HCT116 (cell line): ENCODE measurements at regions not wholly inside any gene's neighbourhood (a gene's known extent, or its start where the extent isn't known, plus 50 kb on each side); places are given as distances from the start of the nearest gene placed in this dataset.

Source experiments
- ATAC-seq: fragments of 200-7000 bp; cut with Tn5 transposase; 2 replicates; pipeline ENCODE4 v1.9.1; 2020; ENCODE audit warnings: mild to moderate bottlenecking, moderate library complexity
- BruUV-seq: library from RNA; stranded (reverse); fragments of 400-500 nt; replicated peaks from 2 replicates; lab custom pipeline; 2021; lab: Mats Ljungman, UMichigan
- CTCF ChIA-PET: fragments of 300-600 bp; sonication (Branson Sonifier 250); formaldehyde crosslinking; loops from one replicate; lab custom pipeline; 2021; ENCODE audit warnings: antibody characterized with exemption; lab: Charles Lee
- POLR2A ChIA-PET: fragments of 300-600, 350-600 bp; sonication (Branson Sonifier 250); formaldehyde crosslinking; loops from one replicate; lab custom pipeline; 2021; ENCODE audit warnings: antibody characterized with exemption; lab: Charles Lee
- RAD21 ChIA-PET, 2 experiments: fragments of 300-600 bp; sonication (Branson Sonifier 250); formaldehyde crosslinking; loops; one replicate each; lab custom pipeline; 2023; ENCODE audit warnings: low total read pairs in 2 of 2; ENCODE audit not compliant: uncharacterized antibody in 2 of 2, unreplicated experiment in 2 of 2, low non-redundant PET in 1 of 2; lab: Charles Lee
- DNase-seq: peaks from one replicate; pipeline ENCODE4 v3.0.0-alpha.2; 2010; ENCODE audit warnings: low read depth, low spot score
- H2AFZ ChIP-seq: fragments of 200-600 bp; shearing (Covaris generic), sonication (generic); 2 replicates; pipeline ENCODE4 v1.6.1; 2017; ENCODE audit warnings: low read depth, mixed run types, mixed read lengths, antibody characterized with exemption, low read length; ENCODE audit not compliant: poor library complexity, severe bottlenecking
- H3K27ac ChIP-seq: 2 replicates; pipeline ENCODE4 v1.5.1; 2012; ENCODE audit warnings: low read depth, low read length
- H3K27me3 ChIP-seq: fragments of 200-600 bp; sonication (generic); 2 replicates; pipeline ENCODE4 v1.6.1; 2016; ENCODE audit warnings: mixed run types, low read length, mixed read lengths; ENCODE audit not compliant: insufficient read depth
- H3K36me3 ChIP-seq, 2 experiments: fragments of 200-500 bp in 1 of 2; fragments of 200-600 bp in 1 of 2; sonication (Bioruptor generic) in 1 of 2; sonication (generic) in 1 of 2; 2 replicates each; pipeline versions ENCODE4 v1.5.1 to v1.6.1; 2014 to 2016; ENCODE audit warnings: low read length in 2 of 2, inconsistent platforms in 1 of 2, mixed read lengths in 1 of 2, mixed run types in 1 of 2; ENCODE audit not compliant: insufficient read depth in 2 of 2, control insufficient read depth in 1 of 2
- H3K4me1 ChIP-seq, 2 experiments: fragments of 200-600 bp in 1 of 2; sonication (generic) in 1 of 2; 2 replicates each; pipeline versions ENCODE4 v1.5.1 to v1.6.1; 2012 to 2017; ENCODE audit warnings: low read length in 2 of 2, inconsistent platforms in 1 of 2, mild to moderate bottlenecking in 1 of 2, mixed read lengths in 1 of 2, mixed run types in 1 of 2, moderate library complexity in 1 of 2; ENCODE audit not compliant: insufficient read depth in 2 of 2, control insufficient read depth in 1 of 2
- H3K4me2 ChIP-seq: fragments of 200-600 bp; sonication (generic); 2 replicates; pipeline ENCODE4 v1.6.1; 2017; ENCODE audit warnings: mixed run types, low read length, mixed read lengths
- H3K4me3 ChIP-seq, 2 experiments: fragments of 200-600 bp in 1 of 2; sonication (generic) in 1 of 2; replicated peaks in 1 of 2; 2 replicates each; pipeline ENCODE4 v1.5.1; 2011 to 2016; ENCODE audit warnings: low read length in 2 of 2, control low read depth in 1 of 2, low read depth in 1 of 2, mild to moderate bottlenecking in 1 of 2, mixed read lengths in 1 of 2, mixed run types in 1 of 2
- H3K79me2 ChIP-seq: fragments of 200-600 bp; sonication (generic); 2 replicates; pipeline ENCODE4 v1.6.1; 2017; ENCODE audit warnings: mild to moderate bottlenecking, mixed run types, low read length, moderate library complexity, mixed read lengths; ENCODE audit not compliant: insufficient read depth
- H3K9ac ChIP-seq: fragments of 200-600 bp; sonication (generic); 2 replicates; pipeline ENCODE4 v1.6.1; 2016; ENCODE audit warnings: low read length, mixed read lengths
- H3K9me2 ChIP-seq: fragments of 200-600 bp; sonication (generic), shearing (Covaris generic); 2 replicates; pipeline ENCODE4 v1.6.1; 2017; ENCODE audit warnings: mixed run types, mild to moderate bottlenecking, moderate library complexity; ENCODE audit not compliant: insufficient read depth
- H3K9me3 ChIP-seq, 2 experiments: fragments of 200-500 bp in 1 of 2; fragments of 200-600 bp in 1 of 2; sonication (Bioruptor generic) in 1 of 2; sonication (generic) in 1 of 2; 2 replicates each; pipeline ENCODE4 v1.6.1; 2014 to 2017; ENCODE audit warnings: low read length in 2 of 2, mixed read lengths in 2 of 2, inconsistent platforms in 1 of 2, low read depth in 1 of 2, mild to moderate bottlenecking in 1 of 2, mixed run types in 1 of 2, moderate library complexity in 1 of 2; ENCODE audit not compliant: control insufficient read depth in 1 of 2, insufficient read depth in 1 of 2
- H4K20me1 ChIP-seq: fragments of 200-600 bp; sonication (generic), shearing (Covaris generic); 2 replicates; pipeline ENCODE4 v1.6.1; 2017; ENCODE audit warnings: mixed run types, mild to moderate bottlenecking, moderate library complexity; ENCODE audit not compliant: insufficient read depth
- CEBPB ChIP-seq: IDR thresholded peaks from 2 replicates; pipeline ENCODE4 v1.6.1; 2012; ENCODE audit warnings: low read depth
- EGR1 ChIP-seq: IDR thresholded peaks from 2 replicates; pipeline ENCODE4 v1.6.1; 2012; ENCODE audit warnings: low read depth
- ELF1 ChIP-seq: IDR thresholded peaks from 2 replicates; pipeline ENCODE4 v1.6.1; 2012; ENCODE audit warnings: low read depth, borderline replicate concordance
- EZH2phosphoT487 ChIP-seq: fragments of 200-600 bp; IDR thresholded peaks from 2 replicates; pipeline ENCODE4 v1.6.1; 2018; ENCODE audit warnings: antibody characterized with exemption, borderline replicate concordance
- RAD21 ChIP-seq: IDR thresholded peaks from 2 replicates; pipeline ENCODE4 v1.6.1; 2012; ENCODE audit warnings: low read depth, mild to moderate bottlenecking
- SIN3A ChIP-seq: IDR thresholded peaks from 2 replicates; pipeline ENCODE4 v1.6.1; 2012; ENCODE audit warnings: low read depth
- SP1 ChIP-seq: IDR thresholded peaks from 2 replicates; pipeline ENCODE4 v1.6.1; 2012; ENCODE audit warnings: low read depth
- SRF ChIP-seq: IDR thresholded peaks from 2 replicates; pipeline ENCODE4 v1.6.1; 2012; ENCODE audit warnings: low read depth
- YY1 ChIP-seq: IDR thresholded peaks from 2 replicates; pipeline ENCODE4 v1.6.1; 2011; ENCODE audit warnings: low read length, low read depth, moderate library complexity, mild to moderate bottlenecking; ENCODE audit not compliant: insufficient replicate concordance; ENCODE audit errors: extremely low read depth
- ZNF274 ChIP-seq: fragments of 200-500 bp; sonication (Bioruptor generic); IDR thresholded peaks from 2 replicates; pipeline ENCODE4 v1.6.1; 2014; ENCODE audit warnings: mild to moderate bottlenecking, low read depth, low read length, inconsistent platforms
- intact Hi-C: fragments of 100-400 bp; cut with micrococcal nuclease; formaldehyde crosslinking; loops from 2 replicates; pipeline ENCODE4 v1.10.0; 2022
- TF ChIP-seq, protein P1 (sequence below): IDR thresholded peaks from 2 replicates; pipeline ENCODE4 v1.6.1; 2011; ENCODE audit warnings: mild to moderate bottlenecking, low read length, moderate library complexity; ENCODE audit not compliant: insufficient replicate concordance; ENCODE audit errors: extremely low read depth
- TF ChIP-seq, protein P2 (sequence below): IDR thresholded peaks from 2 replicates; pipeline ENCODE4 v1.6.1; 2012; ENCODE audit warnings: low read depth
- TF ChIP-seq, protein P3 (sequence below): IDR thresholded peaks from 2 replicates; pipeline ENCODE4 v1.6.1; 2012

DNA sequence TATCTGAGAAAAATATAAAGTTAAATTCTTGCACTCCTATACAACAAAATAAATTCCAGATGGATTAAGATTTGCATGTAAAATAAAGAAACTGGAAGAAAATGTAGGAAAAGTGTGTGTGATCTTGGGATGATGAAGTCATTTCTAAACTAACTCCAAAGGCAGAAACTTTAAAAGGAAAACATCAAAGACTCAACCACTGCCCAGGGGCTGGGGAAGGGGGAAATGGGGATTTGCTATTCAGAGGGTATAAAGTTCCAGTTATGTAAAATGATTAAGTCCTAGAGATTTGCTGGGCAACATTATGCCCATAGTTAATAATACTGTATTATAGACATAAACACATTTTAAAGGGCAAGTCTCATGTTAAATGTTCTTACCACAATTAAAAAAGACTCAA, 254.5 kb downstream of the DEPDC1B start (continued):
- TF ChIP-seq SRF: no peak
- no peak for TF ChIP-seq CEBPB

DNA sequence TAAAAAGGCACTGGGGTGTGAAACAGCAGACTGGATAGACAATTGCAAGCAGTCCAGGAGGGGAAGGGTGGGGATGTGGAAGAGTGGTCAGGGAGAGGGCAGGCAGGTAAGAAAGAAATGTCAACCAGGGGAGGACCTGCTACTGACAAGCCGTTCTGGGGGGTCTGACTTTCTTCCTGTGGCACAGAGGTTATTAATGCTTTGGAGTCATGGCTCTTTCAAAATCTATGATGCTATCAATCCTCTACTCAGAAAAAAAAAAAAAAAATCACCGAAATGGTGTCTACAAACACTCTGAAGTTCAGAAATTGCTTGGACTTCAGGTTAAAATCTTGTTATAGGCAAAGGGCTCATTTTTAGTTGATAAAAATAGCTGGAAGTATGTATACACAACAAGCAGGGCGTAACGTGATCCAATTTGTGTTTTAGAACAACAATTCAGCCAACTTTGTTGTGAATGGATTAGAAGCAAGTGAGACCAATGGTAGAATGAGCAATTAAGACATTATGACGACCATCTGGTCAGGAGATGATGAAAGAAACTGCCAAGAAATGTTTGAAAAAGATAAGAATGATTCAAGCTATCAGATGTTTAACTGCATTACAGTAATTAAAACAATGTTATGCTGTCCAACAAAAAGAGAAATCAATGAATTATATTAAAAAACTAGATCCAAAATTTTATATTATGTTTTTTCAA, 255.2 kb downstream of the DEPDC1B start:
- CTCF ChIA-PET: no interaction called here
- BruUV-seq: no TSS peak

More for the DNA sequence above, 255.2 kb downstream of the DEPDC1B start:
- Histone ChIP-seq H4K20me1 (no peaks in the 10 kb centered on the region), H3K4me3 (no peak overlapping the region), H3K9me2 (no peaks in the 10 kb centered on the region), H3K79me2 (no peaks in the 10 kb centered on the region), H2AFZ (no peak overlapping the region), H3K9ac (no peak overlapping the region), H3K9me3 (no peaks in the 10 kb centered on the region), H3K27ac (no peak overlapping the region), H3K4me2 (no peak overlapping the region), H3K4me1 (no peaks in the 10 kb centered on the region), H3K27me3 (peaks cover 18% of the 10 kb centered on the region), H3K36me3 (no peaks in the 10 kb centered on the region)
- DNase-seq (no peak), ATAC-seq (no peak)
- POLR2A ChIA-PET: no interaction called here
- intact Hi-C loops: no loop called here
- RAD21 ChIA-PET: no interaction called here
- TF ChIP-seq EGR1: no peak
- no peak for TF ChIP-seq YY1
- no peak for TF ChIP-seq EZH2phosphoT487
- no peak for TF ChIP-seq SP1
- TF ChIP-seq CEBPB: no peak
- TF ChIP-seq, protein P1, sequence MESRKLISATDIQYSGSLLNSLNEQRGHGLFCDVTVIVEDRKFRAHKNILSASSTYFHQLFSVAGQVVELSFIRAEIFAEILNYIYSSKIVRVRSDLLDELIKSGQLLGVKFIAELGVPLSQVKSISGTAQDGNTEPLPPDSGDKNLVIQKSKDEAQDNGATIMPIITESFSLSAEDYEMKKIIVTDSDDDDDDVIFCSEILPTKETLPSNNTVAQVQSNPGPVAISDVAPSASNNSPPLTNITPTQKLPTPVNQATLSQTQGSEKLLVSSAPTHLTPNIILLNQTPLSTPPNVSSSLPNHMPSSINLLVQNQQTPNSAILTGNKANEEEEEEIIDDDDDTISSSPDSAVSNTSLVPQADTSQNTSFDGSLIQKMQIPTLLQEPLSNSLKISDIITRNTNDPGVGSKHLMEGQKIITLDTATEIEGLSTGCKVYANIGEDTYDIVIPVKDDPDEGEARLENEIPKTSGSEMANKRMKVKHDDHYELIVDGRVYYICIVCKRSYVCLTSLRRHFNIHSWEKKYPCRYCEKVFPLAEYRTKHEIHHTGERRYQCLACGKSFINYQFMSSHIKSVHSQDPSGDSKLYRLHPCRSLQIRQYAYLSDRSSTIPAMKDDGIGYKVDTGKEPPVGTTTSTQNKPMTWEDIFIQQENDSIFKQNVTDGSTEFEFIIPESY: no peak
- no peak for TF ChIP-seq ZNF274
- TF ChIP-seq, protein P2, sequence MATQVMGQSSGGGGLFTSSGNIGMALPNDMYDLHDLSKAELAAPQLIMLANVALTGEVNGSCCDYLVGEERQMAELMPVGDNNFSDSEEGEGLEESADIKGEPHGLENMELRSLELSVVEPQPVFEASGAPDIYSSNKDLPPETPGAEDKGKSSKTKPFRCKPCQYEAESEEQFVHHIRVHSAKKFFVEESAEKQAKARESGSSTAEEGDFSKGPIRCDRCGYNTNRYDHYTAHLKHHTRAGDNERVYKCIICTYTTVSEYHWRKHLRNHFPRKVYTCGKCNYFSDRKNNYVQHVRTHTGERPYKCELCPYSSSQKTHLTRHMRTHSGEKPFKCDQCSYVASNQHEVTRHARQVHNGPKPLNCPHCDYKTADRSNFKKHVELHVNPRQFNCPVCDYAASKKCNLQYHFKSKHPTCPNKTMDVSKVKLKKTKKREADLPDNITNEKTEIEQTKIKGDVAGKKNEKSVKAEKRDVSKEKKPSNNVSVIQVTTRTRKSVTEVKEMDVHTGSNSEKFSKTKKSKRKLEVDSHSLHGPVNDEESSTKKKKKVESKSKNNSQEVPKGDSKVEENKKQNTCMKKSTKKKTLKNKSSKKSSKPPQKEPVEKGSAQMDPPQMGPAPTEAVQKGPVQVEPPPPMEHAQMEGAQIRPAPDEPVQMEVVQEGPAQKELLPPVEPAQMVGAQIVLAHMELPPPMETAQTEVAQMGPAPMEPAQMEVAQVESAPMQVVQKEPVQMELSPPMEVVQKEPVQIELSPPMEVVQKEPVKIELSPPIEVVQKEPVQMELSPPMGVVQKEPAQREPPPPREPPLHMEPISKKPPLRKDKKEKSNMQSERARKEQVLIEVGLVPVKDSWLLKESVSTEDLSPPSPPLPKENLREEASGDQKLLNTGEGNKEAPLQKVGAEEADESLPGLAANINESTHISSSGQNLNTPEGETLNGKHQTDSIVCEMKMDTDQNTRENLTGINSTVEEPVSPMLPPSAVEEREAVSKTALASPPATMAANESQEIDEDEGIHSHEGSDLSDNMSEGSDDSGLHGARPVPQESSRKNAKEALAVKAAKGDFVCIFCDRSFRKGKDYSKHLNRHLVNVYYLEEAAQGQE: no peak
- TF ChIP-seq SIN3A: no peak
- TF ChIP-seq ELF1: no peak
- no peak for TF ChIP-seq RAD21
- TF ChIP-seq, protein P3, sequence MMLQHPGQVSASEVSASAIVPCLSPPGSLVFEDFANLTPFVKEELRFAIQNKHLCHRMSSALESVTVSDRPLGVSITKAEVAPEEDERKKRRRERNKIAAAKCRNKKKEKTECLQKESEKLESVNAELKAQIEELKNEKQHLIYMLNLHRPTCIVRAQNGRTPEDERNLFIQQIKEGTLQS: no peak
